HG02981 (cell line): ENCODE measurements at regions not wholly inside any gene's neighbourhood (a gene's known extent, or its start where the extent isn't known, plus 50 kb on each side); places are given as distances from the start of the nearest gene placed in this dataset.

Source experiments
- ATAC-seq: cut with Tn5 transposase; IDR thresholded peaks from one replicate; pipeline ENCODE4 v1.9.1; 2021; ENCODE audit warnings: mild to moderate bottlenecking, moderate library complexity; ENCODE audit not compliant: unreplicated experiment

DNA sequence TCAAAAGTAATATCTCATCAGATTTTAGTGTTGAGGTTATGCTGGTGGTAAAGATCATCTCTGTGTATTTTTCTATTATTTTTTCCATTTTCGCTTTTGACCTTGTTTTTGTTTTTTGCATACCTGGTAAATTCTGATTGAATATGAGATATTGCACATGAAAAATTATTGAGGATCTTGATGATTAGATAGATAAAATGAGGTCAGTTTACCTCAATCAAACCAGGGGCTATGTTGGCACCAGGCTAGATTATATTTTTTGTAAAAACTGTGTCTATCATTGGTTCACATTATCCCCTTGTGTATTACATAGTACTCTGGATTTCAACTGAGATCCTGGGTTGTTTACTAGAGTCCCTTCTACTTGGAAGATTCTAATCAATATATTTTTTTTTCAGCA, 774.9 kb upstream of the ZNF608 start:
- ATAC-seq = no peak

DNA sequence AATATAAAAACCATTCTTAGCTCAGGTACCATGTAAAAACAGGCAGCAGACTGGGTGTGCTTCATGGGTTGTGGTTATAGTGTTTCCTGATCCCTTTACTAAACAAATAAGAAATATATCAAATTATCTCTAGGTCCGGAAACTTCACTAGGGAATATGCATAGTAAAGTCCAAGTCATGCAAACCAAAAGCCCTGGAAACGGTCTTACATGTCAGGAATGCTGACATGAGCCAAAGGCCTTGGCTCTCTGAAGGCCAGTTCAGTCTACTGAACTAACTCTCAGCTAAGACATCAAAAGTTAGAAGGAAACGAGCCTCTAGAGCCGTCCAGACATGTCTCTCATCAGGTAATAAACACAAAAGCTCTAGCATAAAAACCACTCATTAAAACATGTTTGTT, 778.9 kb upstream of the ZNF608 start:
- ATAC-seq = no peak

DNA sequence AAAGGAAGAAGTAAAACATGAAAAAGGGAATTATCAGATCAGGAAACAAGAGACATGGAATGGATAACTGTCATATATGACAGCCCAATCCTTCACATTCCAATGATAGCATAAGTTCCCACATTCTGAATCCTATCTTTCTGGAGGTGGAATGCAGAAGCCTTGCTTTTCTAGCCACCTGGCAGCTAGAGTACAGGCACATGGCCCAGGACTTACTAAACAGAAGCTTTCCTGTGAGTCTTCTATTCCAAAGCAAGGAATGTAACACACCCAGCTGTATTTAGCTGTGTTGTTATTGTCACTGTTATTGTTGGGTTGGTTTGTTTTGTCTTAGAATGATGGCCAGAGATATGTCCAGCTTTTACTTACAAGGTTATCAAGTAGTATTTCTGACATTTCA, 780.5 kb upstream of the ZNF608 start:
- no peak for ATAC-seq

DNA sequence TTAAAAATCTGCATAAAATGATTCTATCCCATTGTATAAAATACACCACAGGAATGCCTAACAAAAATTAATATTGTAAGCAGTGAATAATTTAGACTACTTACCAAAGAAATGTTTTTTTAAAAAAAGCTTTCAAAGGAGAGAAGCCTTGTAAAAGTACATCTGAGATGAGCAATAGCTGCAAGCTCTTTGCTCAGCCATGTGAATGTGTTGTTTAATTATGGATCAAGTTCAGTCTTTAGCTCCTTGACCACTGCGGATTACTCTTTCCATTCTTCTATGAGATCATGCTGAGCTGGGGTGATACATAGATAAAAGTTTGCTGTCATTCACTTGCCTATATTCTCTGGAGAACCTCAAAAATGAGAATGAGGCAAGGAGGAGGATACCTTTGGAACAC, 782.4 kb upstream of the ZNF608 start:
- ATAC-seq = no peak

DNA sequence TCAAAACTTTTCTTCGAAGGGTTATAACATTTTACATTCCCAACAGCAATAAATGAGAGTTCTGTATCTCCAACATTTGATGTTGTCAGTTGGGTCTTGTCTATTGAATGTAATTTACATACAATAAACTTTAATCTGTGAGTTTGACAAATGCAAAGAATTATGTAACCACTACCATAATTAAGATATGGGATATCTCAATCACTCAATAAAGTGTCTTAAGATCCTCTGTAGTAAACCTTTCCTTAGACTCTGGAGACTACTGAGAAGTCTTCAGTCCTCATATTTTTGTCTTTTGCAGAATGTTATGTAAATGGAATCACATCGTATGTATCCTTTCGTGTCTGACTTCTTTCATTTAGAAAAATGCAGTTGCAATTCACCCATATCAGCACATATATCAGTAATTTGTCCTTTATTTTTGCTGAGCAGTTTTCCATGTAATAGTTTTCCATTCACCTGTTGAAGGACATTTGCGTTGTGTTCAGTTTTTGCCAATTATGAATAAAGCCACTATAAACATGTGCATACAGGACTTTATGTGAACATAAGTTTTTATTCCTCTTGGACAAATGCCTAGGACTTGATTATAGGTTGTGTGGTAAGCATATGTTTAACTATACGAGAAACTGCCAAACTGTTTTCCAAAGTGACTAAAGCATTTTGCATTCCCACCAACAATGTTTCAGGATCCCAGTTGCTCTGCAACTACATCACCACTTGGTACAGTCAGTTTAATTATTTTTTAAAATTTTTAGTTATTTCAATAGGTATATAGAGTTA, 784.6 kb upstream of the ZNF608 start:
- ATAC-seq = no peak

DNA sequence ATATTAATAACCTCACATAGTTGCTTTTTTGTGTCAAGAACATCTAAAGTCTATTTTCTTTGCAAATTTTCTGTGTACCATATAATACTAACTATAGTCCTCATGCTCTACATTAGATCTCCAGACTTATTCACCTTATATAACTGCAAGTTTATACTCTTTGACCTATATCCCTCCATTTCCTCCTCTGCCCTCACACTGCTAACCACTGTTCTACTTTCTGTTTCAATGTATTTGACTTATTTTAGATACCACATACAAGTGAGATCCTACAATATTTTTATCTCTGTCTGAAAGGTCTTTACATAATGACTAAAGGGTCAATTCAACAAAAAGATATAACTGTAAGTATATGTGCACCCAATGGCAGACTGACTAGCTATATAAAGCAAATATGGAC, 789.7 kb upstream of the ZNF608 start:
- ATAC-seq = no peak

DNA sequence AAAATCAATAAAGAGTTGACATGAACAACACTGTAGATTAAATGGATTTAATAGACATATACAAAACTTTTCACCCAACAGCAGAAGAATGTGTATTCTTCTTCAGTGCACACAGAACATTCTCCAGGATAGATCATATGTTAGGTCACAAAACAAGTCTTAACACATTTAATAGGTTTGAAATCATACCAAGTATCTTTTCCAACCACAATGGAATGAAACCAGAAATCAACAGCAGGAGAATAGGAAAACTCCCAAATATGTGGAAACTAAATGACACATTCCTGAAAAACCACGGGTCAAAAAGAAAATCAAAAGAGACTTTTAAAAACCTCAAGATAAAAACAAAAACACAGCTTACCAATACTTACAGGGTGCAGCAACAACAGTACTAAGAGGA, 790.1 kb upstream of the ZNF608 start:
- no peak for ATAC-seq

DNA sequence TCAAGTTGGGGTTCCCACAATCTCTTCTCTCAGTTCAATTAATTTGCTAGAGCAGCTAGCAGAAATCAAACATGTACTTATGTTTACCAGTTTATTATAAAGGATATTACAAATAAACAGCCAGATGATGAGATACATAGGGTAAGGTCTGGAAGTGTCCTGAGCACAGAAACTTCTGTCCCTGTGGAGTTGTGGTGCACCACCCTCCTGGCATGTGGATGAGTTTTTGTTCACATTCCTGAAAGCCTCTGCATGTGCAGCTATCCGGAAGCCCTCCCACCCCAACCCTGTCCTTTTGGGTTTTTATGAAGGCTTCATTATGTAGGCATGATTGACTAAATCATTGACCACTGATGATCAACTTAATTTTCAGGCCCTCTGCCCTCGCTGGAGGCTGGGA, 791.2 kb upstream of the ZNF608 start:
- no peak for ATAC-seq

DNA sequence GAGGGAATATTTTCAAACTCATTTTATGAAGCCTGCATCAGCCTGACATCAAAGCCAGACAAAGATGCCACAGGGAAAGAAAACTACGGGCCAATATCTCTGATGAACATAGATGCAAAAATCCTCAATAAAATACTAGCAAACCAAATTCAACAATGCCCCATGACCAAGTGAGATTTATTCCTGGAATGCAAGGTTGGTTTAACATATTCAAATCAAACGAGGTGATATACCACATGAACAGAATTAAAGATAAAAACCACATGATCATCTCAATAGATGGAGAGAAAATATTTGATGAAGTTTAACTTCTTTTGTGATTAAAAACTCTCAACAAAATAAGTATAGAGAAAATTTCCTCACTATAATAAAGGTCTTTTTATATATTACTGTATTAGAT, 792.0 kb upstream of the ZNF608 start:
- no peak for ATAC-seq

DNA sequence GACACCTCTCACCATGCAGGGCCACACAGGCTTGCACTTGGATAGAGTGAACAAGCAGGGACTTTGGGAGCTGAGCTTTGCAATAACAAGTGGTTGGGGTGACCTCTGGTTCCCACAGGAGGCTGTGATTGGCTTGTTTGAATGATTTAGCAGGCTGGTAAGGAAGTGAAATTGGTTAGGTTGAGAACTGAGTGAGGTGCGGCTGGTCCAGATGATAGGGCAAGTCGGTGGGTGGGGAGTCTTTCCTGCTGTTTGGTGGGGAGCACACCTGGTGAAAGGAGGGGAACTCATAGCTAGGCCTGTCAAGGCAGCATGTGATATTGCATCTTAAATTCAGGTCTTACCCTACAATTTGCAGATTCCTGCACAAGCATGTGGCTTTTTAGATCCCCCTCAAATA, 794.6 kb upstream of the ZNF608 start:
- ATAC-seq = no peak

DNA sequence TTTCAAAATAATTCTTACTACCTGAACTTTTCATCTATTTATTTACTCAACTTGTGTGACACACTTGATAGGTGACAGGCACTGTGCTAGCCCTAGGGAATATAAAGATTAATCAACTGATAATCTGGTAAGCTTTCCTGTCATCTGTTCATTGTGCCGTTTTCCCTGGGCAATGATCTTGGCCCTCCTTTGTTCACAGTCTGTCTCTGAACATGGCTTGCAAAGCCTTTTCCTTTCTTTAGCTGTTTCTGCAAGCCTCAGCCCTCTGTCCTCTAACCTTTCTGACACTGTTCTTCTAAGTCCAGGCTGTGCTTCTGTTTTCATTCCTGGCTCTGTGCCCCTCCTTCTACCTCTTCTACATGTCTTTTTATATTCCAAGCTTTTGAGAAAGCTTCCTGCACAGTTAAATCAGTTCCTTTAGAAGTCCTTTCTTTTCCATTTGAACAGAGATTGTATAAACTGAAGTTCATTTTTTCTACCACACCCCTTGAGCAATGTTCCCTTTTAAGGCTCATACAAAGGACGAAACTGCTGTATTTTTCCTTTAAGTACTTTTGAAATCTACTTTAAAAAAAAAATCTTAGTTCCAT, 803.0 kb upstream of the ZNF608 start:
- ATAC-seq = no peak

DNA sequence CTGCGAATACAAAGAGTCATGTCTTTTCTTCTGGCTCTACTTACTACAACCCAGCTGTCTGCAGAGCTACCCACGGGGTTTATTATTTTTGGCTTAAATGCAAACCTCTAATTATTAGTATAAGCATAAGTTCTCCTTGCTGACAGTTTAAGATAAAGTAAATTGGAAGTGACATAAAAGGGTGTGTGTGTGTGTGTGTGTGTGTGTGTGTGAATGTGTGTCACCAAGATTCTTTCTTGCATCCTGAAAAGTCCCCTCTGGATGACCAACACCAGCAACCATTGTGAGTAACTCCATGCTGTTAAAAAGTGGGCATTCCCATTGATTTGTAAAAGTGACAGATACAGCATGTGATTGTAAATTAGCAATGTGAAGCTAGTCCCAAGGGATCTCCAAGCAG, 803.8 kb upstream of the ZNF608 start:
- ATAC-seq = no peak

DNA sequence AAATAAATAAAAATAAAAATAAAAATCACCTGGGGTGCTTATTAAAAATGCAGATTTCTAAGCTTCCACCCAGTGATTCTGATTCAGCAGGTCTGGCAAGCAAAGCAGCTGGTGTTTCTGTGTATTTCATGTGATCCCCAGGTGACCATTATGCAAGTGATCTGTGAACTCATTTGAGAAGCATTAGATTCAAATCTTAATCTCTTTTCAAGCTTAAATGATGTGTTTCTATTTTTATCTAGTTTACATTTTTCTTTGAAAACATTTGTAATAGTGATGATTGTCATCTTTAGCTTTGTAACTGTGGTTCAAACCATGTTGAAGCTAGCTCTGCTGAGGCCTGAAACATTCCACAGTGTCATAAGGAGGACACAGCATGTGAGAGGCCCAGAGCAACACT, 804.8 kb upstream of the ZNF608 start:
- ATAC-seq = no peak

DNA sequence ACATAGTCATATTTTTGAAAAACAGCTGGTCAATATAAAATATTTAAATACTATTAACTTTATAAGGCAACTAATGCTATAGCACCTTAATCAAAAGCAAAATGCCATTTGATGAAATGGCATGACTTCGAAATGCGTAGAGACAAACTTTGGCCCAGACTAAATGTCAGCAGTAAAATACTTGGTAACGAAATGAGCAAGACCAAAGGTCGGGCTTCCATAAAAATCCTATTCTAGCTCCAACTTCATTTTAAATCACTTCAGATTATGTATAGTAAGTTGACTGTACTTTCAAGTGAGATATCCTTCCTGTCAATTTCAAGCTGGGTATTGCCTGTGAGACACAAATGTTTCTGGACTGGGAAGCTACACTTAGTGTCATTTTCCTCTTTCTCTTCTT, 805.4 kb upstream of the ZNF608 start:
- ATAC-seq = no peak

DNA sequence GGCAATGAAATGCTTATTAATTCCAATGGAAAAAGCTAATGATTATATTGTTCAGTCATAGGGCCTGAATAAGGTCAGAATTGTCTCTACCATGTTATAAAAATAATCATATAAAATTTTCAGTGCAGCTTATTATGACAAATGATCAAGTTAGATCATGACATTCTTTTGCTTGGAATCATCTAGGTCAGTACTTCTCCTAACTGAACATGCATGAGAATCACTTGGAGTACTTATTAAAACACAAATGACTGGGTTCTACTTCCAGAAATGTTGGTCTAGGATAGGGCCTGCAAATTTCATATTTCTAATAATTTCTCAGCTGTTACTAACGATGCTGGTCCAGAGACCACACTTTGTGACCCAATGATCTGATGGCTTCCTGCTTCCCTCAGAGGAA, 806.0 kb upstream of the ZNF608 start:
- no peak for ATAC-seq

DNA sequence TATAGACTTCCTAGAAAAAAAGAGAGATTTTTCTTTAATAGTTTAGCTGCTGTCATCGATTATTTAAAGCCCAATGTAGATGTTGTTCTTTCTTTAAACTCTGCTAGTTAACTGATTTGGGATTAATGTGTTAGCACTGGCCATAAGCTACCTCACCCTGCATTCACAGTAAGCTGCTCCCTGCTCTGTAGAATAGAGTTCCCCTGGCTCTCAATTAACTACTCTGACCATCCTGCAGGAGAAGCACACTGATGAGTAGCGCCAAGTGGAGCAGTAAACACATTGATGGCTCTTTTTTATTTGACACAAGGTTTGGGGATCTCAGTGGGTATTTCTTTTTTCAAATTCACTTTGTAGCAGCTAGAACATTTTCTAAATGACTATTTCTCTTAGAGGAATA, 807.9 kb upstream of the ZNF608 start:
- ATAC-seq = no peak

DNA sequence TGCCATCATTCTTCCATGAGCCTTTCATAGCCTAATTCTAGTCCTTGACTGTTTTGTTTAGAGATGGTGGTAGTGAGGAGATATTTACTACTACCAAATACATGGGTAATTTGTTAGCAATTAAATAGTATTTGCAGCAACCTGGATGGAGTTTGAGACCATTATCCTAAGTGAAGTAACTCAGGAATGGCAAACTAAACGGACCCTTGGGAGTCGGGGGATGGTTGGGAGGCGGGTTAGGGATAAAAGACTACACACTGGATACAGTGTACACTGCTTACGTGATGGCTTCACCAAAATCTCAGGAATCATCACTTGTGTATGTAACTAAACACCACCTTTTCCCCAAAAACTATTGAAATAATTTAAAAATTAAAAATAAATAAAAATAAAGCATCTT, 809.2 kb upstream of the ZNF608 start:
- ATAC-seq = no peak

DNA sequence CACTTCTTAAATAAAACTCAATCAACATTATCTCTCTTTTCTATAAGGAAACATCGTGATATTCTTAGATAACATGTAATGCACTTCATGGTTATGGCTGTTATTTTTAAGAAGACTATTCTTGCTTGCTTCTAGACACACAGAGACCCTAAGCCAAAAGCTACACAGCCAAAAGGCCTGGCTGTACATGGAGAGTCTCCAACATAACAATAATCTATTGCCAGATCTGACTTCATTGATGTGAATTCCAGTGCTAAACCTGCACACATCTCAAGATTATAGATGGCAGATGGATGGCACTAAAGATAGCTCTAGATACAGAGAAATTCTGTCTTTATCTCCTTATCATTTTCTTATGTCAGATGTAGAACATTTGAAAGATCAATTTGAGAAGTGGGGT, 811.6 kb upstream of the ZNF608 start:
- ATAC-seq = no peak

DNA sequence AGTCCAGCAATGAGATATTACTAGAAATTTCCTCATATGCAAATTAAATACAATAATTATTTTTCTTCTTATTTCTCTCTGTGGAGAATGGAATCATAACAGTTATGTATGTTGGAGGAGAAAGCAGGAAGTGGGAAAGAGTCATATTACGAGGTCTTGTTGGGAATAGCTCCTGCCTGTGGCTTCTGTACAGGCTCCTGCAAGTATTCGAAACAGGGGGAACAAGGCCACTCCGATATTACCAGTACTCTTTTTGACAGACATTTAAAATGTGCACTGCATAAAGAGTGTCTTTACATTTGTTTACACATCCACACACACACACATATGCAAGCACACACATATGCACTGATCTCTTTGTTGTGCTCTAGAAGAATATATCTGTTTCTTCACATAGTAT, 812.0 kb upstream of the ZNF608 start:
- ATAC-seq = no peak

DNA sequence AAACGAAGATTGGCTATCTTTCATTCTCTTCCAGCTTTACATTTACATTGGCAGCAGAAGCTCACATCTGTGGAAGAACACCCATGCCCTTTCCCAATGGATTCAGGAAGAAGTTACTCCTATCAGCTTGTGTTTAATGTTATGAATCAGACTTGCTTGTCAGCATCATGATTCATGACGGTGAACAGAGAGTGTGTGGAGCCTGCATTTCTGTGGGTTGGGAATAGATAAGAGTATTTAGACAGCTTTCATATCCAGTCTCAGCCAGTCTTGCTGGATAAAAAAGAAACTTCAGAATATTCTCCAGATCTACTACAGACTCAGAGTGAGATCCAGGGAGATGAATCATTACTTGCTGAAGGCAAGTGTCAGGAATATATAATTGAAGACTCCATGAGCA, 812.9 kb upstream of the ZNF608 start:
- ATAC-seq = no peak

DNA sequence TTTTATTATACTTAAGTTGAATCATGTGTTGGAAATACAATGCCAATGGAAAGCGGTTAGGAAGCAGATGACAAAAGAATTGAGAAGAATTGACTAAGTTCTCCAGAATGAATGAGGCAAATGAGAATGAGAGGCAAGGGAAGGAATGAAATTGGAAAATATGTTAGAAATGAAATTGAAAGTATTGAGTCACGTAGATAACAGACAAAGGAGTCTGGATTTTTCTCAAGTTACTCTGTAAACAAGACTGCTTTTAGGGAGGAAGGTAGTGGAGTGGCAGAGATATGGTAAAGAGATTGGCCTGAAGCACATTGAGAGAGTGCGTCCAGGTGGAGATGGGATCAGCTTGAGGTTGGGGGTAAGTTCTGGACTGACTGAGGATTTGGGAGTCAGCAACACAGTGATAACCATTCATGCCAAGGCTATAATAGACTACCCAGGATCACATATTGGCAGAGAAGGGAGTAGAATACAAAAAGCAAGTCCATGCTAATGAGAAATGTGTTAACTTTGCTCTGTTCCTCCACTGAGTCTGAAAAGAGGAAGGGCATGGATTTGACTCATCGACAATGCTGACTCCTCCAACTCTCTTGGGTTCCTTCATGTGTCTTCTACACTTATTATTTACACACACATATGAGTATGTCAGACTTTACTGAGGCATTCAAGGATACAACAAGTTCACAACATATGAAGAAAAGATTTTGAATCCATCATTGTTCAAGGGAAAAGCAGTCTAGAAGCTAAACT, 814.2 kb upstream of the ZNF608 start:
- no peak for ATAC-seq

DNA sequence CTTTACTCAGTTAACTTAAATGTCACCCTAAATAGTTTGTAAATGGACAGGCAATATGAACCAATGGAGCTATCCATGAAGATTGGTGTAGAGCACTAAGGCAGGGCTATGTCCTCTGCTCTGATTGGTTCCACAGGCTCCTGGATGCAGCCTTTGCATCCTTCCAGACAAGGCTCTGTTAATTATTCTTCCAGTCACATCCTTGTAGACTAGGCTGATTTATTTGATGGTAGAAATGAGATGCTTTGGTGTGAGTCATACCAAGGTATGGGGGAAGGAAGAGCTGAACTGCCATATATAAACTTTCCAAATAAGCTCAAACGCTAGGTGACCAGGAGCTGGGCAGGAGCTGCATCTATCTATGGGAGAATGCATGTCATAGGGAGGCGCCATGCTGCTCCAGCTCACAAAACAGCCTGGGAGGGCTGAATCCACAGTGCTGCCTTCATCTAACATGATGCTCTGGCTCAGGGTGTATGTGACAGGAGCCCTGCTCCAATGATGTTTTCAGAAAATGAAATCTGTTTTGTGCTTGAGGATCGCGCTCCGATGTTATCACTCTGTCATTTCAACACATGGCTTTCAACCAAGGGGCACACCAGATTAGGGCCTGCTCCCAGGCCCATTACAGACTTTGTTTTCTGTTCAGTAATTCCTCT, 818.0 kb upstream of the ZNF608 start:
- no peak for ATAC-seq
